Neural crest cell (in vitro differentiated cells): ENCODE measurements at regions not wholly inside any gene's neighbourhood (a gene's known extent, or its start where the extent isn't known, plus 50 kb on each side); places are given as distances from the start of the nearest gene placed in this dataset.

Source experiments
- DNase-seq: peaks from one replicate; pipeline ENCODE4 v3.0.0; 2021; ENCODE audit warnings: low read depth, mixed read lengths, low spot score
- H3K27ac Mint-ChIP-seq: one replicate; pipeline ENCODE4 v1.8.0; 2021; ENCODE audit warnings: mild to moderate bottlenecking, mixed read lengths; ENCODE audit not compliant: unreplicated experiment
- H3K27me3 Mint-ChIP-seq: 2 replicates; pipeline ENCODE4 v1.8.0; 2021; ENCODE audit warnings: low read depth, mild to moderate bottlenecking, mixed read lengths
- H3K36me3 Mint-ChIP-seq: 2 replicates; pipeline ENCODE4 v1.8.0; 2021; ENCODE audit warnings: low read depth, mild to moderate bottlenecking, mixed read lengths
- H3K4me1 Mint-ChIP-seq: 2 replicates; pipeline ENCODE4 v1.8.0; 2021; ENCODE audit warnings: mixed read lengths
- H3K4me3 Mint-ChIP-seq: one replicate; pipeline ENCODE4 v1.8.0; 2021; ENCODE audit warnings: mild to moderate bottlenecking, mixed read lengths
- H3K9me3 Mint-ChIP-seq: 2 replicates; pipeline ENCODE4 v1.8.0; 2021; ENCODE audit warnings: mixed read lengths
- TF ChIP-seq, protein P1 (sequence below): fragments of 200-600 bp; sonication (generic); conservative IDR thresholded peaks from 2 replicates; pipeline ENCODE4 v1.5.0; 2021; ENCODE audit warnings: antibody characterized with exemption, mild to moderate bottlenecking

DNA sequence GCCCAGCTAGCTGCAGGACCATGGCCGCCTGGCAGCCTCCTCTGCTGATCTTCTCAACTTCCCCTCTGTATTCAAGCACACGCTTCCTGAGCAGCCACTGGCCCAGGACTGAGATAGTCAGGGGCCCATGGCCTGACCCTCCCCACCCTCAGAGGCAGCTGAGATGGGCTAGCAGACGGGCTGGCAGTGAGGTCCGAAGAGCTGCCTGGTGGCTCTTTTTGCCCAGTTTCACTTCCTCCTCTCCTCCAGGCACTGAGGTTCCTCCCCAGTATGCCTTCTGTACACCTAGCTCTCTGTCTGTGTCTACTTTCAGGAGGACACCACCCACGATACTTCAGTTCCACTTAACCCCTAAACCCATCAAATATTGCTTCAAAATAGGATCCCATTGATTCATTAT is 395.6 kb downstream of the TNS3 start:
- Mint-ChIP-seq H3K9me3 (no peaks in the 10 kb centered on the region), H3K27me3 (no peaks in the 10 kb centered on the region), H3K4me3 (no peak overlapping the region), H3K27ac (no peak overlapping the region), H3K4me1 (no peaks in the 10 kb centered on the region), H3K36me3 (no peaks in the 10 kb centered on the region)
- TF ChIP-seq, protein P1, sequence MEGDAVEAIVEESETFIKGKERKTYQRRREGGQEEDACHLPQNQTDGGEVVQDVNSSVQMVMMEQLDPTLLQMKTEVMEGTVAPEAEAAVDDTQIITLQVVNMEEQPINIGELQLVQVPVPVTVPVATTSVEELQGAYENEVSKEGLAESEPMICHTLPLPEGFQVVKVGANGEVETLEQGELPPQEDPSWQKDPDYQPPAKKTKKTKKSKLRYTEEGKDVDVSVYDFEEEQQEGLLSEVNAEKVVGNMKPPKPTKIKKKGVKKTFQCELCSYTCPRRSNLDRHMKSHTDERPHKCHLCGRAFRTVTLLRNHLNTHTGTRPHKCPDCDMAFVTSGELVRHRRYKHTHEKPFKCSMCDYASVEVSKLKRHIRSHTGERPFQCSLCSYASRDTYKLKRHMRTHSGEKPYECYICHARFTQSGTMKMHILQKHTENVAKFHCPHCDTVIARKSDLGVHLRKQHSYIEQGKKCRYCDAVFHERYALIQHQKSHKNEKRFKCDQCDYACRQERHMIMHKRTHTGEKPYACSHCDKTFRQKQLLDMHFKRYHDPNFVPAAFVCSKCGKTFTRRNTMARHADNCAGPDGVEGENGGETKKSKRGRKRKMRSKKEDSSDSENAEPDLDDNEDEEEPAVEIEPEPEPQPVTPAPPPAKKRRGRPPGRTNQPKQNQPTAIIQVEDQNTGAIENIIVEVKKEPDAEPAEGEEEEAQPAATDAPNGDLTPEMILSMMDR, result no peak
- no peak for DNase-seq

DNA sequence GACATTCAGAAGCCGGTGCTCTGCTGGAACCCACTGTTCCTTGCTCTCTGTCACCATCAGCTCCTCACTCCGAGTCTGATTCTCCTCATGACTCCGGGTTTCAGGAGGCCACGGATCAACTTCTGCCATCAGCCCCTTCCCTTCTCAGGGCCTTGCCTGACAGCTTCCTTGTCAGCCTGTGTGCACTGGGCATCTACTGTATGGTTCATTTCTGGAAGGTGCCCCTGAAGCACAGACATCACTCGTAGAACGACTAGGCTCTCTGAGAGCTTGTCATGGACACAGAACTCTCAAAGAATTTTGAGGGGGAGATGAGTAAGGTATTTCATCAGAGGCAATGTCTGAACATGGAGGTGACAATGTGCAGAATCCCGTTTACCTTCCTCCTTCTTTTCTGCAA is 396.1 kb downstream of the TNS3 start:
- Mint-ChIP-seq H3K27me3 (no peaks in the 10 kb centered on the region), H3K4me3 (no peak overlapping the region), H3K27ac (no peak overlapping the region), H3K9me3 (no peaks in the 10 kb centered on the region), H3K4me1 (no peaks in the 10 kb centered on the region), H3K36me3 (no peaks in the 10 kb centered on the region)
- DNase-seq, result no peak
- TF ChIP-seq, protein P1, result no peak

DNA sequence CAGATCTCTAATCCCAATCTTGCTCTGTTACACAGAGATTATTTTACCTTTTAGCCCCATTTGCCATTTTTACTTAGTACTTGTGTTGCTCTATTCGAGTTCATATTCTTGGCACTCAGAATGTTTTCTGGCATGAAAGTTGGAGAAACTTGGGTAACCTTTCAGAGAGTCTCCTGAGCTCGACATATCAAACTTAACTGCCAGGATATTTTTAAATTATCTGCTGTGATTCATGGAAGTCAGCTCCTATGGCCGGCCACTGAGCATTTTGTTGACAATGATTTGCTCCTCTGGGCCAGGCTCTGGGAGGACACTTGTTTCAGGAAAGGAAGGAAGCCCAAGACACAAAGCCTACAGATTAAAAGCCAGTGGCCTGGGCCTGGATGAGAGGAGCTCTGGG is 396.7 kb downstream of the TNS3 start:
- H3K9me3 Mint-ChIP-seq, result no peaks in the 10 kb centered on the region
- H3K36me3 Mint-ChIP-seq, result no peaks in the 10 kb centered on the region
- DNase-seq, result no peak
- no peaks in the 10 kb centered on the region for H3K27me3 Mint-ChIP-seq
- TF ChIP-seq, protein P1, result no peak
- no peak overlapping the region for H3K27ac Mint-ChIP-seq
- H3K4me3 Mint-ChIP-seq, result no peak overlapping the region
- peaks cover 4% of the 10 kb centered on the region for H3K4me1 Mint-ChIP-seq

DNA sequence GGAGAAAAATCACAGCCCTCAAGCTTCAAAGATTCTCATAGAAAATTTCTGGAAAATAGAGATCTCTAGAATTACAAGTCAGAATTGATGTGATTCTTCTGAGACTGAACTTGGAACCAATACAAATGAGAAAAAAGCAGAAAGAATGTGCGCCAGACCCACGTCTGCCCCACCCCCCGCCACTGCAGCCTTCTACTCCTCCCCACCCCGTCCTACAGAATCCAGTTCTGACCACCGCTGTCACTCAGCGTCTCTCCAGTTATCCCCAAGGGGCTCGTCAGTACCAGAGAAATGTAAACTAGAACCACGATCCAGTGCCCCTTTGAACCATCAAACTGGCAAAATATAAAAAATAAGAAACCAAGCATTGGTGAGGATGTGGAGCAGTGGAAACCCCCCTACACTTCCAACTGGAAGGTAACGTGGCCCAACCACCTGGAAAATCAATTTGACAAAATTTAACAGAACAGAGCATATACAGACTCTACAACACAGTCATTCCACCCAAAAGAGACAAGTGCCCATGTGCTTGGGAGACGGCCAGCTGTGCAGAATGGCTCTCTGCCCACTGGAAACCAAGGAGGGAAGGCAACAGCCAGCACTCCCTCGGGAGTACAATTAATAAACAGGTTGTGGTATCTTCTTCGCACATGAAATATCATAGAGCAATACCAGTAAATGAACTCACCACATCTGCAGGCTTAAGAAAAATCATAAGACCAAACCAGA is 397.9 kb downstream of the TNS3 start:
- H3K36me3 Mint-ChIP-seq, result no peaks in the 10 kb centered on the region
- H3K27ac Mint-ChIP-seq, result no peak overlapping the region
- TF ChIP-seq, protein P1, result no peak
- H3K4me3 Mint-ChIP-seq, result no peak overlapping the region
- no peak for DNase-seq
- H3K9me3 Mint-ChIP-seq, result no peaks in the 10 kb centered on the region
- H3K4me1 Mint-ChIP-seq, result peaks cover 4% of the 10 kb centered on the region
- H3K27me3 Mint-ChIP-seq, result no peaks in the 10 kb centered on the region

DNA sequence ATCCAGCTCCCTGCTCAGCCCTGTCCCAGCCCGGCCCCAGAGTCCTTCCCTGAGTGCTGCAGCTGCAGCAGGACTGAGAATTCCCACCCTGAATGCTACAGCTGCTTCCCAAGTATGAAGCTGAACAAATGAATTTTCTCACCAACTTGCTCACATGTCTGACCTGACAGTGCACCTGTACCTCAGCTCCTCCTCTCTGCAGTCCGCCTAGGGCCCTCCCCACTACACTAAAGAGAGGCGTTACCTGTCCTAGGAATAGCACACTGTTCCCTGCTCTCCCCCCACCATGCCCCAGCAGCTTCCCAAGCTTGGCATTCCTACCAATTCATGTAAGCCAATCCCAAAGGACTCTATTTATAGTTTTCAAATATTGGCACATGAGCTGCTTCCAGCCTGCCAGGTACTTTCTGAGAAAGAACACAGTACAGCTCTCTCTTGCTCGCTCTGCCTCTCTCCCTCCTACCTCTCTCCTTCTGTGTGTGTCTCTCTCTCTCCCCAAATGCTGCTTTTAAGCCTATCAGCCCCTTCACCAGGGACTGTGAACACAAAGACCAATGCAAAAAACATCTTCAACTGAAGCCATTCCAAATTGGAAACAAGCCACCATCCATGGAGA is 400.1 kb downstream of the TNS3 start:
- TF ChIP-seq, protein P1, result no peak

More for the DNA sequence above, 400.1 kb downstream of the TNS3 start:
- Mint-ChIP-seq H3K36me3 (no peaks in the 10 kb centered on the region), H3K4me3 (no peak overlapping the region), H3K9me3 (peaks cover 2% of the 10 kb centered on the region), H3K27ac (no peak overlapping the region), H3K27me3 (no peaks in the 10 kb centered on the region), H3K4me1 (peaks cover 4% of the 10 kb centered on the region)
- DNase-seq, result no peak
